Gastroesophageal sphincter (tissue), 4 donors: ENCODE measurements at regions not wholly inside any gene's neighbourhood (a gene's known extent, or its start where the extent isn't known, plus 50 kb on each side); places are given as distances from the start of the nearest gene placed in this dataset.

Experiments
- ATAC-seq: fragments of 150-250 bp; one replicate; pipeline ENCODE4 v1.9.1; 2016; ENCODE audit warnings: mild to moderate bottlenecking, moderate library complexity
- H3K27ac ChIP-seq, 4 donors: fragments of 200-600 bp; sonication (generic) in 3 of 4; 1 replicate in 3 of 4; 2 replicates in 1 of 4; pipeline ENCODE4 v1.5.1; 2016 to 2019
- H3K27me3 ChIP-seq: fragments of 200-600 bp; sonication (generic); one replicate; pipeline ENCODE4 v1.5.1; 2019
- H3K36me3 ChIP-seq, 2 donors: fragments of 200-600 bp; sonication (generic); one replicate each; pipeline ENCODE4 v1.5.1; 2019; ENCODE audit warnings: control low read depth in 1 of 2
- H3K4me1 ChIP-seq, 3 donors: fragments of 200-600 bp; sonication (generic); 1 replicate in 2 of 3; 2 replicates in 1 of 3; pipeline ENCODE4 v1.5.1; 2016 to 2019; ENCODE audit warnings: control low read depth in 2 of 3
- H3K4me3 ChIP-seq, 2 donors: fragments of 200-600 bp; sonication (generic); one replicate each; pipeline ENCODE4 v1.5.1; 2019; ENCODE audit warnings: mild to moderate bottlenecking in 1 of 2, moderate library complexity in 1 of 2
- H3K9me3 ChIP-seq, 3 donors: fragments of 200-600 bp; sonication (generic); one replicate each; pipeline ENCODE4 v1.5.1; 2017 to 2019; ENCODE audit warnings: control low read depth in 2 of 3
- EP300 ChIP-seq: sonication (generic); formaldehyde crosslinking; IDR thresholded peaks from one replicate; pipeline ENCODE4 v1.6.1; 2017; ENCODE audit warnings: antibody characterized with exemption, mild to moderate bottlenecking
- POLR2A ChIP-seq, 2 donors: fragments of 450-650 bp; IDR thresholded peaks; one replicate each; pipeline ENCODE4 v1.6.1; 2017; ENCODE audit warnings: antibody characterized with exemption in 2 of 2, mild to moderate bottlenecking in 2 of 2, moderate library complexity in 1 of 2
- POLR2AphosphoS5 ChIP-seq: sonication (generic); formaldehyde crosslinking; IDR thresholded peaks from one replicate; pipeline ENCODE4 v1.6.1; 2017; ENCODE audit warnings: antibody characterized with exemption
- WGBS, 2 donors: methylation state at CpG; one replicate each; pipeline ENCODE4 v1.1.5; 2018; ENCODE audit warnings: low coverage in 1 of 2; 5-methylcytosine and 5-hydroxymethylcytosine counted together
- TF ChIP-seq, protein P1 (sequence below), 4 experiments: fragments of 200-600 bp in 2 of 4; fragments of 450-650 bp in 2 of 4; sonication (generic) in 1 of 4; IDR thresholded peaks; one replicate each; pipeline ENCODE4 v1.5.1; 2017 to 2019; ENCODE audit warnings: antibody characterized with exemption in 4 of 4, mild to moderate bottlenecking in 2 of 4, moderate library complexity in 2 of 4

DNA sequence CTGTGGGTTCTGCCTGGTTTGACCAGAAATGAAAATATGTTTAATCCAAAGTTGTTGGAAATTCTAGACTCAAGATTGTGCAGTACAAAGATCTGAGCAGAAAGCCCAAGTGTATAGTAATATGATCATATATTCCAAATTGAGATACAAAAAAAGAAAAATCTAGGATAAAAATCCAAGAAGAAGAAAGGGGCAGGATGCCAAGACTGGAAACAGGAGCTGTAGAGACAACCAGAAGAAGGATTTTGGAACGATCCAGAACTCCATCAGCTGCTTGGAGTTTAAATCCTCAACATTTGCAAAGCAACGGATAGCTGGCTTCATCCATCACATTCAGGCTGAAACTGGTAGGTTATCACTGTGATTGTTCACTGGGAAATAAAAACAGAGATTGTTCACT, 333.6 kb upstream of the UBE2E3 start:
- TF ChIP-seq POLR2A (IDR thresholded peaks at IDR 0.05) (no peak), POLR2AphosphoS5 (no peak), EP300 (no peak)
- TF ChIP-seq, protein P1, sequence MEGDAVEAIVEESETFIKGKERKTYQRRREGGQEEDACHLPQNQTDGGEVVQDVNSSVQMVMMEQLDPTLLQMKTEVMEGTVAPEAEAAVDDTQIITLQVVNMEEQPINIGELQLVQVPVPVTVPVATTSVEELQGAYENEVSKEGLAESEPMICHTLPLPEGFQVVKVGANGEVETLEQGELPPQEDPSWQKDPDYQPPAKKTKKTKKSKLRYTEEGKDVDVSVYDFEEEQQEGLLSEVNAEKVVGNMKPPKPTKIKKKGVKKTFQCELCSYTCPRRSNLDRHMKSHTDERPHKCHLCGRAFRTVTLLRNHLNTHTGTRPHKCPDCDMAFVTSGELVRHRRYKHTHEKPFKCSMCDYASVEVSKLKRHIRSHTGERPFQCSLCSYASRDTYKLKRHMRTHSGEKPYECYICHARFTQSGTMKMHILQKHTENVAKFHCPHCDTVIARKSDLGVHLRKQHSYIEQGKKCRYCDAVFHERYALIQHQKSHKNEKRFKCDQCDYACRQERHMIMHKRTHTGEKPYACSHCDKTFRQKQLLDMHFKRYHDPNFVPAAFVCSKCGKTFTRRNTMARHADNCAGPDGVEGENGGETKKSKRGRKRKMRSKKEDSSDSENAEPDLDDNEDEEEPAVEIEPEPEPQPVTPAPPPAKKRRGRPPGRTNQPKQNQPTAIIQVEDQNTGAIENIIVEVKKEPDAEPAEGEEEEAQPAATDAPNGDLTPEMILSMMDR (IDR thresholded peaks at IDR 0.05), result no peak

DNA sequence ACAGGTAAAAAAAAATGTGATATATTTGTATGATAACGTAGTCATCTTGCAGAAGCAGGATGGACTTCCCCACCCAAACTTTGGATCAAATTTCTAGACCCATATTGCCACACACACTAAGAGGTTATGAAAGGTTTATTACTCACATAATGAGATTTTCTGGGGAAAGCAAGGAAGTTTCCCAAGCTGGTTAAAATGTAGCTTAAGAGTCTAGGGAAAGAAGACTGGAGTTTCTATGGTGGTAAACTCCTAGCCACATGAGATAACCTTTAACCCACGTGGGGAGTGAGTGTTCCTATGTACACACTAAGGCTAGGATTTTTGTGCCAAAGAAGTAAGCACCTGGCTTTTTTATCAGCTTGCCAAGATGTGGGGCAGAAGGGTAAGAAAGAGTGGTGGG, 335.7 kb upstream of the UBE2E3 start:
- peaks cover 0 to 4% (median 0%) of the 10 kb centered on the region in 3 donors for H3K4me1 ChIP-seq
- no peaks in the 10 kb centered on the region for H3K9me3 ChIP-seq
- ATAC-seq, result no peak
- TF ChIP-seq EP300 (no peak), POLR2AphosphoS5 (no peak), POLR2A (IDR thresholded peaks at IDR 0.05) (no peak)
- TF ChIP-seq, protein P1 (IDR thresholded peaks at IDR 0.05), result no peak
- H3K27me3 ChIP-seq, result no peaks in the 10 kb centered on the region
- H3K27ac ChIP-seq, result no peak overlapping the region
- H3K36me3 ChIP-seq, result no peaks in the 10 kb centered on the region
- H3K4me3 ChIP-seq, result no peak overlapping the region
- WGBS, 2 donors, result 76 to 88% methylated on average over 2 of the region's 2 CpGs

More for the DNA sequence above, 333.6 kb upstream of the UBE2E3 start:
- H3K27me3 ChIP-seq, result no peaks in the 10 kb centered on the region
- ATAC-seq, result no peak
- 31 to 38% methylated on average over 1 to 2 of the region's 2 CpGs for WGBS, 2 donors
- no peaks in the 10 kb centered on the region for H3K36me3 ChIP-seq
- H3K4me1 ChIP-seq, result peaks cover 0 to 4% (median 0%) of the 10 kb centered on the region in 3 donors
- no peaks in the 10 kb centered on the region for H3K9me3 ChIP-seq
- H3K4me3 ChIP-seq, result no peak overlapping the region
- no peak overlapping the region for H3K27ac ChIP-seq

DNA sequence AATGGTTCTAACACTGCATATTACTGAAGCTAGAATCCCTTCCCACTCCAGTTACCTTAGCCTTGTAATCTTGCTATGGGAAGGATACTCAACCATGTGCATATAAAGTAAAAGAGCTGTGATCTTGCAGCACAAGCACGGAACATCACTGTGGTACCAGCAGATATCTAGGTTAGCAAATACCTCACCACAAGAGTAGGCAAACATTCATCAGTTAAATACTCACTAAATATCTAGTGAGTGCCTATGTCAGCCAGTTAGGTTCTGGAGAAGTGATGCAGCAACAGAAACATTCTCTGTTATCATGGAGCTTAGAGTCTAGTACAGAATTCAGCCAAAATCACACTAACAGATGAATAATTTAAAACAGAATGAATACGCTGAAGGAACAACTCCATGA, 349.6 kb upstream of the UBE2E3 start:
- ATAC-seq, result no peak
- Histone ChIP-seq H3K4me1 (no peaks in the 10 kb centered on the region), H3K36me3 (no peaks in the 10 kb centered on the region), H3K27me3 (no peaks in the 10 kb centered on the region), H3K27ac (no peak overlapping the region), H3K4me3 (no peak overlapping the region), H3K9me3 (no peaks in the 10 kb centered on the region)
- TF ChIP-seq POLR2A (IDR thresholded peaks at IDR 0.05) (no peak), POLR2AphosphoS5 (no peak), EP300 (no peak)
- TF ChIP-seq, protein P1 (IDR thresholded peaks at IDR 0.05), result no peak
- WGBS, 2 donors, result 82 to 90% methylated on average over 1 to 2 of the region's 2 CpGs

DNA sequence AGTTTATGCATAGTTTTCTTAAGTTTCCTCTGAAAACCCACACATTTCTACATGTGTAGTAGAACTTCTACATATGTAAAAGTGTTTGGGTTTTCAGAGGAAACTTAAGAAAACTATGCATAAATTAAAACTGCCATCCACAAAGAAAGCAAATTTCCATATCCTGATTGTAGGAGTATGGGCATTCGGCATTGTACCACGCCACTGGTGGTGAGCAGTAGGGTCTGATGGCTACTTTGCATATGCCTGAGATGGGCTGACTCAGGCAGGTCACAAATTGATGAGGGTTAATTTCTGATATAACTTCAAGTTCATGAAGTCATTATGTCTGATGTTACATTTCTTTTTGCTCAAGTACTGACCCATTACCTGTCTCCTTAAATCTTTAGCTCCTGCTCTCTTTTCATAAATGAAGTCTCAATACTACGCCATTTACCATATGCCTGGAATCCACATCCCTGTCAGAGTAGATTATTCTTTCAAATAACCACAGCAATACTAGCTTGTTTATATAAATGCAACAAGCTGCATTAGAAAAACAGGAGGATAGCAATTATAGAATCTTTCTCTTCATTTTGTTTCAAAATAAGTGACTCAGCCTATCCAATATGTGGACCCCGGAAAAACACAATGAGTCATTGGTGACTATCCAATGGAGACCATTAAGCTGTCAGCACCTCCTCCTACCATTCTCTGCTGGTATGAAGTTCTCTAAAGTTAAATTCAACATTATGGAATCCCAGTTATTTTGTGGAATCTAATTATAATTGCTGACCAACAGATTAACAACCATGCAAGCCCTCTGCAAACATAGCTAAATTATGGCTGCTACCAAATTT, 355.2 kb upstream of the UBE2E3 start:
- ATAC-seq, result no peak
- no peak overlapping the region for H3K4me3 ChIP-seq
- WGBS, 2 donors, result 83 to 84% methylated on average over 4 of the region's 4 CpGs
- no peaks in the 10 kb centered on the region for H3K4me1 ChIP-seq
- H3K36me3 ChIP-seq, result no peaks in the 10 kb centered on the region
- TF ChIP-seq, protein P1 (IDR thresholded peaks at IDR 0.05), result no peak
- TF ChIP-seq EP300, result no peak
- no peak for TF ChIP-seq POLR2A (IDR thresholded peaks at IDR 0.05)
- TF ChIP-seq POLR2AphosphoS5, result no peak
- no peaks in the 10 kb centered on the region for H3K27me3 ChIP-seq
- H3K27ac ChIP-seq, result no peak overlapping the region
- H3K9me3 ChIP-seq, result no peaks in the 10 kb centered on the region
